ENCODE measurements at regions not wholly inside any gene's neighbourhood (a gene's known extent, or its start where the extent isn't known, plus 50 kb on each side); places are given as distances from the start of the nearest gene placed in this dataset.

GRCh38 chr12:34339922-34340321 is 317.6 kb downstream of the ALG10 start:
- Histone ChIP-seq H3K4me1 (ENCODE audit: control insufficient read depth in 1 of 2, insufficient read depth in 1 of 2, low read depth in 1 of 2, low read length in 1 of 2) (no peaks in the 10 kb centered on the region), H3K4me3 (ENCODE audit: low read depth in 1 of 2, low read length in 1 of 2) (no peak overlapping the region), H3K27ac (no peak overlapping the region), H3K36me3 (no peaks in the 10 kb centered on the region), H3K27me3 (no peaks in the 10 kb centered on the region), H3K9me3 (peaks cover 44% of the 10 kb centered on the region)
- TF ChIP-seq, protein P1, sequence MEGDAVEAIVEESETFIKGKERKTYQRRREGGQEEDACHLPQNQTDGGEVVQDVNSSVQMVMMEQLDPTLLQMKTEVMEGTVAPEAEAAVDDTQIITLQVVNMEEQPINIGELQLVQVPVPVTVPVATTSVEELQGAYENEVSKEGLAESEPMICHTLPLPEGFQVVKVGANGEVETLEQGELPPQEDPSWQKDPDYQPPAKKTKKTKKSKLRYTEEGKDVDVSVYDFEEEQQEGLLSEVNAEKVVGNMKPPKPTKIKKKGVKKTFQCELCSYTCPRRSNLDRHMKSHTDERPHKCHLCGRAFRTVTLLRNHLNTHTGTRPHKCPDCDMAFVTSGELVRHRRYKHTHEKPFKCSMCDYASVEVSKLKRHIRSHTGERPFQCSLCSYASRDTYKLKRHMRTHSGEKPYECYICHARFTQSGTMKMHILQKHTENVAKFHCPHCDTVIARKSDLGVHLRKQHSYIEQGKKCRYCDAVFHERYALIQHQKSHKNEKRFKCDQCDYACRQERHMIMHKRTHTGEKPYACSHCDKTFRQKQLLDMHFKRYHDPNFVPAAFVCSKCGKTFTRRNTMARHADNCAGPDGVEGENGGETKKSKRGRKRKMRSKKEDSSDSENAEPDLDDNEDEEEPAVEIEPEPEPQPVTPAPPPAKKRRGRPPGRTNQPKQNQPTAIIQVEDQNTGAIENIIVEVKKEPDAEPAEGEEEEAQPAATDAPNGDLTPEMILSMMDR (IDR thresholded peaks at IDR 0.05), result no peak

DNA sequence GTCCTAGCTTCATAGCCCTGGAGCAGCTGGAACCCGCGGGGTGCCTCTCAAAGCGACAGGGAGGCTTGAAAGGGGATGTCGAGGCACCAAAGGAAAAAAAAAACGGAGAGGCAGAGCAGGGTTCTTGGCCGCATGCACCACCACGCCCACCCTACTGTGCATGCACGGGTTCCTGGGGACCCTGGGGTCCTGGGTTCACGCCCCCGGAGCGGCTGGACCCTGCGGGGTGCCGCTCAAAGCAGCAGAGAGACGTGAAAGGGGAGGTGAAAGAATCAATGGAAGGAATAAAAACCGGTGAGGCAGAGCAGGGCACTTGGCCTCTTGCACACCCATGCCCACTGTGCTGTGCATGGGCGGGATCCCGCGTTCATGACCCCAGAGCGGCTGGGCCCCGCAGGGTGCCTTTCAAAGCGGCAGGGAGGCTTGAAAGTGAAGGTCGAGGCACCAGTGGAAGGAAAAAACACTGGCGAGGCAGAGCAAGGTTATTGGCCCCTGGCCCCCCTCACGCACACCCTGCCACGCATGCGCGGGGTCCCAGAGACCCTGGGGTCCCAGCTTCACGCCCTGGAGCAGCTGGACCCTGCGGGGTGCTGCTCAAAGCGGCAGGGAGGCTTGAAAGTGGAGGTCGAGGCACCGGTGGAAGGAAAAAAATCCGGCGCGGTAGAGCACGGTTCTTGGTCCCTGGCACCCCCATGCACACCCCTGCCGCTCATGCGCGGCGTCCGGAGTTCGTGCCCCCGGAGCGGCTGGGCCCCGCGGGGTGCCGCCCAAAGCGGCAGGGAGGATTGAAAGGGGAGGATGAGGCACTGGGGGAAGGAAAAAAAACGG is 318.5 kb downstream of the ALG10 start:
- H3K4me3 ChIP-seq (ENCODE audit: low read depth in 1 of 2, low read length in 1 of 2), result no peak overlapping the region
- peaks cover 50% of the 10 kb centered on the region for H3K9me3 ChIP-seq

DNA sequence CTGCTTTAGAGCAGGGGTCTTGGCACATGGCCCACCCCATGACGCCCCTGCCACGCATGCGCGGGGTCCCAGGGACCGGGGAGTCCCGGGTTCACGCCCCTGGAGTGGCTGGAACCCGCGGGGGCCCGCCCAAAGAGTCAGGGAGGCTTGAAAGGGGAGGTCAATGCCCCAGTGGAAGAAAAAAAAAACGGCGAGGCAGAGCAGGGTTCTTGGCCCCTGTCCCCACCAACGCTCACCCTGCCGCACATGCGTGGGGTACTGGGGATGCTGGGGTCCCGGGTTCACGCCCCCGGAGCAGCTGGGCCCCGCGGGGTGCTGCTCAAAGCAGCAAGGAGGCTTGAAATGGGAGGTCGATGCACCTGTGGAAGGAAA is 319.1 kb downstream of the ALG10 start:
- no peak overlapping the region for H3K27ac ChIP-seq
- no peaks in the 10 kb centered on the region for H3K4me1 ChIP-seq (ENCODE audit: control insufficient read depth in 1 of 2, insufficient read depth in 1 of 2, low read depth in 1 of 2, low read length in 1 of 2)
- no peaks in the 10 kb centered on the region for H3K27me3 ChIP-seq
- peaks cover 50% of the 10 kb centered on the region for H3K9me3 ChIP-seq
- TF ChIP-seq, protein P1 (IDR thresholded peaks at IDR 0.05), result no peak
- H3K4me3 ChIP-seq (ENCODE audit: low read depth in 1 of 2, low read length in 1 of 2), result no peak overlapping the region
- no peaks in the 10 kb centered on the region for H3K36me3 ChIP-seq

More for the DNA sequence above, 318.5 kb downstream of the ALG10 start:
- TF ChIP-seq, protein P1 (IDR thresholded peaks at IDR 0.05), result no peak
- no peaks in the 10 kb centered on the region for H3K27me3 ChIP-seq
- H3K4me1 ChIP-seq (ENCODE audit: control insufficient read depth in 1 of 2, insufficient read depth in 1 of 2, low read depth in 1 of 2, low read length in 1 of 2), result no peaks in the 10 kb centered on the region
- no peaks in the 10 kb centered on the region for H3K36me3 ChIP-seq
- H3K27ac ChIP-seq, result no peak overlapping the region

DNA sequence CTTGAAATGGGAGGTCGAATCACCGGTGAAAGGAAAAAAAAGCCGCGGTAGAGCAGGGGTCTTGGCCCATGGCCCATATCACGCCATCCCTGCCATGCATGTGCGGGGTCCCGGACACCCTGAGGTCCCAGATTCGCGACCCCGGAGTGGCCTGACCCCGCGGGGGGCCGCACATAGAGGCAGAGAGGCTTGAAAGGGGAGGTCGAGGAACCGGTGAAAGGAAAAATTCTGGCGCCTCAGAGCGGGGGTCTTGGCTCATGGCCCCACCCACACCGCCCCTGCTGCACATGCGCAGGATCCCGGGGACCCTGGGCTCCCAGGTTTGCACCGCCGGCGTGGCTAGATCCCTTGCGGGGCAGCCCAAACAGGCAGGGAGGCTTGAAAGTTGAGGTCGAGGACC is 319.8 kb downstream of the ALG10 start:
- Histone ChIP-seq H3K4me3 (ENCODE audit: low read depth in 1 of 2, low read length in 1 of 2) (no peak overlapping the region), H3K4me1 (ENCODE audit: control insufficient read depth in 1 of 2, insufficient read depth in 1 of 2, low read depth in 1 of 2, low read length in 1 of 2) (no peaks in the 10 kb centered on the region), H3K36me3 (no peaks in the 10 kb centered on the region), H3K27me3 (no peaks in the 10 kb centered on the region), H3K27ac (no peak overlapping the region), H3K9me3 (peaks cover 48% of the 10 kb centered on the region)
- TF ChIP-seq, protein P1 (IDR thresholded peaks at IDR 0.05), result no peak

DNA sequence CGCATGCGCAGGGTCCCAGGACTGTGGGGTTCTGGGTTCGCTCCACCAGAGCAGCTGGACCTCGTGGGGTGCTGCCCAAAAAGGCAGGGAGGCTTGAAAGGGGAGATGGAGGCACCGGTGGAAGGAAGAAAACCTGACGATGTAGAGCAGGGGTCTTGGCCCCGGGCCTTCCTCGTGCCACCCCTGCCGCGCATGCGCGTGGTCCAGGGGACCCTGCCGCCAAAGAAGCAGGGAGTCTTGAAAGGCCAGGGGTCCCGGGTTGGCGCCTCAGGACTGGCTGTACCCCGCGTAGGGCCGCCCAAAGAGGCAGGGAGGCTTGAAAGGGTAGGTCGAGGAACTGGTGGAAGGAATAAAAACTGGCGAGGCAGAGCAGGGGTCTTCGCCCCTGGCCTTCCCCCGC is 321.0 kb downstream of the ALG10 start:
- H3K4me1 ChIP-seq (ENCODE audit: control insufficient read depth in 1 of 2, insufficient read depth in 1 of 2, low read depth in 1 of 2, low read length in 1 of 2), result no peaks in the 10 kb centered on the region
- H3K4me3 ChIP-seq (ENCODE audit: low read depth in 1 of 2, low read length in 1 of 2), result no peak overlapping the region
- TF ChIP-seq, protein P1 (IDR thresholded peaks at IDR 0.05), result no peak
- no peak overlapping the region for H3K27ac ChIP-seq
- H3K36me3 ChIP-seq, result no peaks in the 10 kb centered on the region
- peaks cover 51% of the 10 kb centered on the region for H3K9me3 ChIP-seq
- H3K27me3 ChIP-seq, result no peaks in the 10 kb centered on the region
